ENCODE measurements at regions not wholly inside any gene's neighbourhood (a gene's known extent, or its start where the extent isn't known, plus 50 kb on each side); places are given as distances from the start of the nearest gene placed in this dataset.
A peak's percentile ranks its signal among the peaks of the same experiment; 100 is the strongest.

DNA sequence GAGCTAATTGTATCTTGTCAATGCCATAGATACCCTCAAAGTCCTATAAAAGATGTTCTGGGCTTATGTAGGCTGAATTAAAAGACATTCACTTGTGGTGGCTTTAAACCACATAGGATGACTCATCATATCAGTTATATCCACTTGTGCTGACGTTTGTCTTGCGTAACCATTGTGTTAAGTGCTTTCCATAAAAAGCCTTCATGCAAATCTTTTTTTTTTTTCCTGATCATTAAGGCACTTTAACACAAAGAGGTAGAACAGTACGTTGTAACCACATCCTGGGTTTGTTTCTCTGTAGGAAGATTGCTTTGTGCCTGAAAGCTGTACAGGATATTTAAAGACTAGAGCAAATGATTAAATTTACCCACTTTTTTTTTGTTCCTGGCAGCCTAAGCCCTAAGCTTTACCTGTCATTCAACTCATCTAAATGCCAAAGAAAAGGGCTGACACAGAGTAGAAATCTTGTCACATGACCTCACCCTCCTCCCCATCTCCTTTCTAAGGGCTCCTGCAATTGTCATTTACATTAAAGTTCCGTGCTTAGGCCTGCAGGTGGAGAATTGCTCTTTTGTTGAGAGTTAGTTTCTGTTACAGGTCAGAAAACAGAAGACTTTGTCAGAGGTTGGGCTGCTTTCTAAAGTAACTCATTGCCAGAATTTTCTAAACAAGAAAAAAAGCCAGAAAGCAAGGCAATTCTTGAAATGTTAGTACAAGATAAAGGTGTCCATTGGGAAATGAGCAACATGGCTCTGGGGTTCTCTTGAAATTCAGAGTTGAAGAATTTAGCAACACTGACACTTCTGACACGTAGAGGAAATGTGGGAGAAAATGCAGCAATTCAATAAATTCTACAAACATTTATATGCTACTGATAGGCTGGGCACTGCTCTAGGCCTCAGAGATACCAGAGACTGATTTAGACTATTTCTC lies 555.6 kb downstream of the PPARGC1A start:
- peak; percentile 11 for DNase-seq (ENCODE audit: low read depth)

- peak; percentile 1 for DNase-seq (ENCODE audit: low read depth)
Measured at GRCh38 chr4:23333556-23333945, 556.3 kb downstream of the PPARGC1A start.

GRCh38 chr4:23332313-23332712 lies 557.5 kb downstream of the PPARGC1A start:
- no peak for DNase-seq (ENCODE audit: low read depth)

DNA sequence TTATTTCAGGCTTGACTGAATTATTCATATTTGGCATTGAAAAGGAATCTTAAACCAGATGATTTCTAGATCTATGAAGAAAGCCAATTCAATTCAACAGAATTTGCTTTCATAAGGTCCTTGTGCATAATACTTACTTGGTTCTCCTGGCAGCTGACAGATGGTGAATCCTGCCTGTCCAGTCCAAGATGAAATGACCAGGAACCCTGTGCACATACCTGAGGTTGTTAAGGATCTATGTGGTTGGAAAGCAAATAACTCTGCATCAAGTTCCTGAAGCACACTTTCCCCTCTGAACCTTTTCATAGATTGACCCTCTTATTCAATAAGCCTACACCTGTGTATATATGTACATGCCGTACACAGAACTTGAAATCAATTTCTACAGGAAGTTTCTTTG lies 562.7 kb downstream of the PPARGC1A start:
- no peak for DNase-seq (ENCODE audit: low read depth)

GRCh38 chr4:23324021-23324690 lies 565.7 kb downstream of the PPARGC1A start:
- no peak for DNase-seq (ENCODE audit: low read depth)

DNA sequence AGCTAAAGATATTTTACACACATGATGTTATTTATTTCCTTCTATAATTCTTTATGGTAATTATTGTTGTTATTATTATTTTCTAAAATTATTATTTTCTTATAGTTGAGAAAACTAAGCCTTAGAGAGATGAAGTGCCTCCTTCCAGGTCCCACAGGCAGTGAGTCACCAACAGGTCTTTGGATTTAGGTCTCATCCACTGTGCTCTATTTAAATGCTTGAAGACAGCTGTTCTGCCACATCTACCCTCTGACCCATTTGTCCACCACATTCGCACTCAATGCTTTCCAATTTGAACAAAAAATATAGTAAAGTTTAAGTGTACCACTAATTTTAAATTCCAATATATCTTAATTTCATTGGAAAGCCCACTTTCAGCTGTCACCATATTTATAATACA lies 566.4 kb downstream of the PPARGC1A start:
- DNase-seq (ENCODE audit: low read depth), result no peak

GRCh38 chr4:23322732-23323131 lies 567.1 kb downstream of the PPARGC1A start:
- no peak for DNase-seq (ENCODE audit: low read depth)

DNA sequence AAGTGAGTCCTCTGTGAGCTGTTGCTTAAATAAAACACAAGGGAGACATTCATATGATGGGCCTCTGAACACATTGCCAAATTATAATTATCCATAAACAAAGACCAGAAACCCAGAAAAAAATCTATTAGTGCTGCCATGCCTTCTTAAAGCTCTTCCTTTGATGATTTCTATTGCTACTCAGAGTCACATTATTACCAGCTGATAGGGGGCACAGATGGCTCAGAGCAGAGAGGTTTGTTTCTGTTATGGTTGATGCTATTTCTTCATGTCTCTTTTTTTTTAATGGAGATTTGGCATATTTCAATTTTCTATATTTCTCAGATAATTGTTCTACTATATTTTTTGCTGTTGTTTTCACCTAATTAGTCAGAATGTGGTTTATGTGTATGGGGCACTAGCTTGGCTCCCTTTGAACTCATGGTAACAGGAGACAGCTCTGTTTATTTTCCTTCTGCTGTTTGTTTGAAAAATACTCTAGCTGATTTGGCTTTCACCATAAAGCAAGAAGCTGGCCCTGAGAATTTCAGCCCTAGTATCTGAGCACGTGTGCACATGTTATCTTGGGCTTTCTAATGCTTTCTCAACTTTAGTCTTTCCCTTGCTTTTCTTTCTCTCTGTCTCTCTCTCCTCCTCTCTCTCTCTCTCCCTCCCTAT lies 568.8 kb downstream of the PPARGC1A start:
- DNase-seq (ENCODE audit: low read depth), result no peak

- DNase-seq (ENCODE audit: low read depth), result no peak
Measured at GRCh38 chr4:23312686-23313085, 577.2 kb downstream of the PPARGC1A start.

DNA sequence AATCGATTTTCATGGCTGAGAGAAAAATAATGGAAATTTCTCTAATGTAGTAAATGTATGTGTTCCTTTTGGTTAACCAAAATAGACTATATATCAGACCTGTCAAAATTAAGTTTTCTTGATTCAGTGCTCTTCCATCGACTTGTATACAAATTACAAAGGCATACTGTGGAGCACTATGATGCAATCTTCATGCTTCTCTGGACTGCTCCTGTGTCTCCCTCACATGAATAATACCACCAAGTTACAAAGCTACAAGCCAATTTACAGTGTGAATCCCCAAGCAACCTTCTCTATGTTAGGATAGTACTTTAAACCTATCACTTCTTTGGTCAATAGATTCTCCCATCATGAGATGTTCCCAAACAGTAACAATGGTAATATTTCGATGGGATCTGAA lies 577.9 kb downstream of the PPARGC1A start:
- no peak for DNase-seq (ENCODE audit: low read depth)

- DNase-seq (ENCODE audit: low read depth), result no peak
Measured at GRCh38 chr4:23305026-23305425, 584.8 kb downstream of the PPARGC1A start.

DNA sequence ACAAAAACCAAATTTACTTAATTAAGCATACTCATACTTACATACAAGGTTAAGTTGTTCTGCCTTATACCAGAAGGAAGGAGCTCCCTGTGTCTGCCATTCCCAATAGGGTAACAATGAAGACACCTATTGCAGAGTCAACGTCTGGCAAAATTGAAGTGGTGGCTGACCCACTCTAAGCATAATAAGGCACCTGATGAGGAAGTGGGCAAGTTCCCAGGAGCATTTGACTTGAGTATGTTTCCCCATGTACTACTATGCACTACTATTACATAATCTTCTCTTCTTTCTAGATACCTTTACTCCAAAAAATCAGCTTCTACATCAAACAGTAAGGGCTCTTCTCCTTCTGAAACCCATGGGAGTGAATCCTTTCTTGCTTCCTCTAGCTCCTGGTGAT lies 591.5 kb downstream of the PPARGC1A start:
- DNase-seq (ENCODE audit: low read depth), result no peak

GRCh38 chr4:23297327-23297726 lies 592.5 kb downstream of the PPARGC1A start:
- DNase-seq (ENCODE audit: low read depth), result no peak

DNA sequence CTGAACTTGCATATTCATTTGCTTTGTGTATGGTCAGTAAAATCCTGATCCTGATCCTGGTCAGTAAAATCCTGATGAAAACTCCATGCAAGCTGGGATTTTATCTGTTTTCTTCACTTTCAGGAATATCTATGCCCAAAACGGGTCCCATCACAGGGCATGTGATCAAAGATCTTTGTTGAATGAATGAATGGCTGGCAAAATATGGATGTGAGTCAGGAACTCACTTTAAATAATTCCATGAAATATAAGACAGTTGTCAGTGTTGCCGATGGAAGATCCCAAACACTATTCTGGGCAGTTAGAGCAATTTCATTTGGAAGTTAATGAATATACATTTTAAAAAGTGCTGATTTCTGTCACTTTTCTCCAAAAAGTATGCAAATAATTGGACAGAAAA lies 598.4 kb downstream of the GBA3 start:
- no peak for DNase-seq (ENCODE audit: low read depth)

- DNase-seq (ENCODE audit: low read depth), result no peak
Measured at GRCh38 chr4:23290656-23291055, 597.9 kb downstream of the GBA3 start.

DNA sequence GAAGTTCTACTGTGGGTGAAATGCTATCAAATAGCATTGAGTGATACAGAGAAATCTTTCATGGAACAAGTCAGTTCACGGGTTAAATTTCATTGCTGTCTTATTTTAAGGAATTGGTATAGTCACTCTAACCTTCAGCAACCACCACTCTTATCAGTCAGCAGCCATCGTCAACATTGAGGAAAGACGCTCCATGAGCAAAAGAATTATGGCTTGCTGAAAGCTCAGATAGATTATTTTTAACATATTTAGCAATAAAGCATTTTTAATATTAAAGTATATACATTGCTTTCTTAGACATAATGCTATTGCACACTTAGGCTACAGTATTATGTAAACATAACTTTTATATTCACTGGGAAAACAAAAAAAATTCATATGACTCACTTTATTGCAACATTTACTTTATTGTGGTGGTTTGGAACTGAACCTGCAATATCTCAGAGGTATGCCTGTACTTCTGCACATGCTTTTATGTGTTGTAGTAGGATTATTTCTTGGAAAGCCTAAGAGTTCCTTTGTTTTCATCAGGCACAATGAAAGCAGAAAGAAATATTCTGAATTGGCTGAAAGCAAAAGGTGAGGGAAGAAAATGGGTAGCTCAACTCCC lies 586.7 kb downstream of the GBA3 start:
- DNase-seq (ENCODE audit: low read depth), result no peak

- no peak for DNase-seq (ENCODE audit: low read depth)
Measured at GRCh38 chr4:23278845-23279244, 586.1 kb downstream of the GBA3 start.

DNA sequence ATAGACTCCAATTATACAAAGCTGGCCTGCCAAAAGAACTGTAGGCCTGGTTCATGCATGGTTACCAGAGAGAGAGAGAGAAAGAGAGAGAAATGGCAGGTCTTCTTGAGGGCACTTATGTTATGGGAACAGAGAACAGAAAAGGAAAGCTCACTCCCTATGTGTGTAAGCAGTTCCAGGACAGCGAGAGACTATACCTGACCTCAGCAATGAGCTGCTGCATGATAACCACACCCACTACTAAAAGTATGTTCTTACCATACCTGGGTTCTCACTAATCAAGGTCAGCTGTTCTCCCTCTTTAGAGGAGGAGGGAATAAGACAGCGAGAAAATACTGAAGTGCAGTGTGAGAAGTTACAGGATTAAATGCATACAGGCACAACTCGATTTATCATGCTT lies 583.3 kb downstream of the GBA3 start:
- DNase-seq (ENCODE audit: low read depth), result no peak

DNA sequence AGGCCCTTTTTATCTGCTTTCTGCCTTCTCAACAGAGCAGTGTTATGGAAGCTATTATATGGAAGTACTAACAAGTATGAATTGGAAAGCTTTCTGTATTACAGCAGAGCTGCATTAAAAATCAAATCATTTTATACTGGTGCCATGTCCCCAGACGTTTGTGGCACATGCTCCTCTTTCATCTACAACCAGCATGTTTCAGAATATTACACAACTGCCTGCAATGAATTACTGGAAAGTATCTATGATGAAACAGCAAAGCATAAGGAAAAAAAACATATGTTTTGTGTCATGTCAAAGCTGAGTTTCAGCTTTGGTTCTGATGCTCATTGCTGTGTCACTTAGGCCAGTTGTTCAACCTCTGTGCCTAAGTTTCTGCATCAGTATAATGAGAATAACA lies 576.8 kb downstream of the GBA3 start:
- DNase-seq (ENCODE audit: low read depth), result no peak

GRCh38 chr4:23268072-23268771 lies 575.5 kb downstream of the GBA3 start:
- no peak for DNase-seq (ENCODE audit: low read depth)

DNA sequence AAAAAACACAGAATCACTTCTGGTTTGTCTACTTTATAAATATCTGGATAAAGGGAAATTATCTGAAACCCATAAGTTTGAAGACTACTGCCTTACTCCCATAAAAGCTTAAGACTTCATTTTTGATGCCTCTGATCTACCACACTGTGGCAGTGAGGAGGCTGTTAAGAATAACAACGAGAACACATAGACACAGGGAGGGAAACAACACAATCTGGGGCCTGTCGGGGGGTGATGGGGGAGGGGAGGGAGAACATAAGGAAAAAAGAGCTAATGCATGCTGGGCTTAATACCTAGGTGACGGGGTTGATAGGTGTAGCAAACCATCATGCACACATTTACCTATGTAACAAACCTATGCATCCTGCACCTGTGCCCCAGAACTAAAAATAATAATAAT lies 573.7 kb downstream of the GBA3 start:
- no peak for DNase-seq (ENCODE audit: low read depth)

DNA sequence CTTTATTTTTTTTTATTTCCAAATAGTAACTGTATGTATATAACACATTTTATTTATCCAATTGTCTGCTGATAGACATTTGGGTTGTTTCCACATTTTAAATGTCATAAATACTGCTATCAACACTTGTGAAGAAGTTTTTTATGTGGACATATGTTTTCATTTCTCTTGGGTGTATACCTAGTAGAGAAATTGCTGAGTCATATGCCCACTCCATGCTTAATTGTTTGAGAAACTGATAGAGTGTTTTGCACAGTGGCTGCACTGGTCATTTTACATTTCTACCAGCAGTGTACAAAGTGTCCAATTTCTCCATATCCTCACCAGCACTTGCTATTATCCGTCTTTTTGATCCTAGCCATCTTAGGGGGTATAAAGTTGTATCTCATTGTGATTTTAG lies 567.8 kb downstream of the GBA3 start:
- no peak for DNase-seq (ENCODE audit: low read depth)

Data from activated T-cell treated with anti-CD3 and anti-CD28 coated beads for 24 hours (primary cell).